ENCODE measurements at regions not wholly inside any gene's neighbourhood (a gene's known extent, or its start where the extent isn't known, plus 50 kb on each side); places are given as distances from the start of the nearest gene placed in this dataset.

DNA sequence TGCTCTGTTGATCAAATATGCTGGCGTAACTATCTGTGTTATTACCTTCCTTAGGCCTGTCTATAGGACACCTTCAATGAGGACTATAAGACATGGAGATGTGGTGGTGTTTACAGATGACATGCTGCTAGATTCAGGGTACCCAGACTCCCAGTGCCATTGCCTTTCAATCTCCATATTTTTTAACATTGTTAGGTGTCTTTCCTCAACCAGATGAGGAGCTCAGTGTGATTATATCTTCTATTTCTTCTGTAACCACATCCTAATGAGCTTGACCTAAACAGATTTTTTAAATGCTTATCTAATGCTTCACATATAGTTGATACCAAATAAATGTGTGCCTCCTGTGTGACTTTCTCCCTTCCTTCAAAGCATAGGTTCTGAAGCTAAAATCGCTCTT is 730.1 kb upstream of the NR2F2 start:
- DNase-seq: no peak
- intact Hi-C loops (cut with DNase I): no loop called here

DNA sequence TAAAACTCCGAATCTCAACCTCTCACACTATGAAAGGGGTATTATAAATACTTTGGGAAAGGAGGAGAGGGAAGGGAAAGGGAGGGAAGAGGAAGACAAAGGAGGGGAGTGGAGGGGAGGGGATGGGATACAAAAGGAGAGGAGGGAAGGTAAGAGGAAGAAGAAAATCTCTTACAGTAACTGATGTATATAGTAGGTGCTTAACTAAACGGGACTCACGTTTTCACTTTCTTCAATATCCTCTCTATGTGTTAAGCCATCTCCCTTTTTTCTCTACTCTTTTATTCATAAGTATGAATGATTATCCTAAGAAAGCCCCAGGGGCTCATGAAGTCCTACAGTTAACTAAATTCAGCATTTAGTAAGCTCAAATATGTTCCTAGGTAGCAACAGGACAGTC is 729.6 kb upstream of the NR2F2 start:
- no peak for DNase-seq
- intact Hi-C loops (cut with DNase I): no loop called here

DNA sequence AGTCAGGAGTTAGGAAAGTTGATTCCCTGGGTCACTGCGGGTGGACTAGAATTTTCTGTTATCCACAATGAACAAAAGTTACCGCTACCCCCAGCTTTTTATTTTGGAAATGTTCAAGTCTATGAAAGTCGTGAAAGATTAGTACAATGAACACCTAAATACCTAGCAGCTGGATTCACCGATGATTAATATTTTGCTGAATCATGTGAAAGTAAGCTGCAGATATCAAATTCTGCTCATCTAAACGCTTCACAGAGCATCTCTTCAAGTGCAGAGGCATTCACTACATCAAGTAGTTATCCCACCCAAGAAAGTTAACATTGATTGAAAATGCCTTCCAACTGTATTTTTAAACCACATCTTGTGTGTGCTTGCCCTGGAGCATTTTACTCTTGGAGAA is 729.0 kb upstream of the NR2F2 start:
- intact Hi-C loops (cut with DNase I): no loop called here
- DNase-seq: no peak

DNA sequence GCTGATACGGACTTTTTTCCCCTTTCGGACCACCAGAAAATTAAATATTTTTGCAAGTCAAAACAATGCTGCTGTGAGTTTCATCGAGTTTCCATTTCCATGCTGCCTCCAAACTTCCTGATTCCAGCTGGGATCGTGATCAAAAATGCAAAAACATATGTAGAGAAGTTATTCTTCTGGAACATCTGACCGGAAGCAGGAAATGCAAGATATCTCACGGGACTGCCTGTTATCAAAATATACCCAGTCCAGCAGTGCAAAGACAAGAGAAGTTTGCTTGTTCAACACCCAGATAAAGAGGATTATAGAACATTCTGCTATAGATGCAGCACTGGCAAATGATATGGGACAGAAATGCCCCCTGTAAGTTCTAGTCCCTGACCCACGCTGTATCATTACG is 726.7 kb upstream of the NR2F2 start:
- intact Hi-C loops (cut with DNase I): no loop called here
- DNase-seq: no peak

DNA sequence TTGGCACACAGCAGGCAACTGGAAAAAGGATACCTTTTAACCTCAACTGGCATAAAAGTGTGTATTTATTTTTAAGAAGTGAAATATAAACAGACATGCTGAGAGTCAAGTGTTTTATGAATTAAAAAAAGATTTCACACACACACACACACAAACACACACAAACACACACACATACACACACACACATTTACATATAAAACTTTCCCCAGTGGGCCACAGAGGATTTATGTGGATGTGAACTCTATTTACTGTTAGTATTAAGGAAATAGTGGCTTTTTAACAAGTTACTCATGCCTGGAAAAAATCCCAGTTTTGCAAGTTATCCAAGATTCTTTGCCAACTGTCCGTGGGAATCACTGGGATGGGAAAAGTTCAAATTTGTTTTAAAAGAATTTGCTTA is 725.9 kb upstream of the NR2F2 start:
- intact Hi-C loops (cut with DNase I): no loop called here
- DNase-seq: no peak

DNA sequence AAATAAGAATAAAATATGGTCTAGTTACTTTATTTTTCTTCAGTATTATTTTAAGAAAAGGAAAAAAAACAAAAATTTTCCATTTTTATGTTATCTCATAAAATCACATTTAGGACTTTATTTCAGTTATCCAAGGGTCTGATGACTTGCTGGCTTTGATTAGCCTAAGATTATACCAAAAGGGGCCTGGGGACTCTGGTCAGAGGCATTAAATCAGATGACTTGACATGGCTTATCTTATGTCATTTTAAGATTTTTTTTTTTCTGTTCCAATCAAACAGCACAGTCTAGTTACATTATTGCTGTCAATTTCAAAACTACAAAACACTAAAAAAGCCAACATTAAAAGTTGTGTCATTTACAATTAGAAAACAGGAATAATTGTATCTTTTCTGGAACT is 725.4 kb upstream of the NR2F2 start:
- intact Hi-C loops (cut with DNase I): no loop called here
- DNase-seq: no peak

DNA sequence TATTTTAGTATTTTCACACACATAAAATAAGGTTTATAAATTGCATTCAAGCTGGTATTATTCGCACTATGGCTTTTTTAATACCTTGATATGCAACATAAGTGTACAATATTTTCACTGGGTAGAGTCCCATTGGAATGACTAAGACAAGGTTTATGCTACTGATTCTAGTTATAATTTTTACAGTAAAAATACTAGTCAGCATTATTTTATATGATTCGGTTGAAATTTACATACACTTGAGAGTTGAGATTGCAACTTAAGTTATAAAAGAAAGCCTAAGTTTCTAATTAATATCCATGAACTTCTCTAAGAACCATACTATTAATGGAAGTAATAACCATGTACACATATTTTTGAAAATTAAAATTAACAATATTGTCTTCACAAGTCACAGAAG is 723.9 kb upstream of the NR2F2 start:
- no peak for DNase-seq
- intact Hi-C loops (cut with DNase I): no loop called here

DNA sequence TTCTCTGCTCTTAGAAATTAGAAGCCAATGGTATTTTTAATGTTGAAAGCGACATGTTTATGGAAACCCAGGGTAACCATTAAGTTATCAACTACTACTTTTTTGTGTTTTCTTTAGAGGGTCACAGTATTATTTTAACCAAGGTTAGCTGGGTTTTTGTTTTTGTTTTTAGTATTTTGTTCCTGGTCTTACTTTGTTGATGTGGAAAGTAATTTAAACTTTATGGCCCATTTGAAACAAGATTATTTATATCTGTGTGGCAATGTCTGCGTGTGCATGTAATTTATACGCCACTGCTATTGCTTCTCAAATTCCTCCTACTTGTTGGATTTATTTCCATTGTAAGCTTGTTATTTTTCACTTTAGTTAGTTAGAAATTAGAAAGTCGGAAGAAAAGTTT is 722.1 kb upstream of the NR2F2 start:
- DNase-seq: no peak
- intact Hi-C loops (cut with DNase I): no loop called here

DNA sequence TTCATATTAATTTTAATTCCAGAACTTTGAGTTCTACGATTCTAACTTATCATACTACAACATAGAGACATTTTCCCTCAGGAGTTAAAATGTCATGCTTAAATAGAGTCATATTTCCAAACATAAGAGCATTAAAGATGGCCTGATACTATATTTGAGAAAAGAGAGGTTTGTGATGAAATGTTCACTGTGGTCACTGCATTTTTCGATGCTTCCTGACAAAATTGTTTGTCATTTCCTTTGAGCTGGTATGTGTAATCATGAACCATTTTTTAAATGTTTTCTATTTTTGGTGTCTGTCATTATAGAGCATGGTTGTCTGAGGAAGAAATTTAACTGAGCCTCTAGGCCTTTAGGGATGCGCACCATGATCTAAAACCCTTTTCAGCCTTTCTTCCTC is 721.4 kb upstream of the NR2F2 start:
- no peak for DNase-seq
- intact Hi-C loops (cut with DNase I): no loop called here

DNA sequence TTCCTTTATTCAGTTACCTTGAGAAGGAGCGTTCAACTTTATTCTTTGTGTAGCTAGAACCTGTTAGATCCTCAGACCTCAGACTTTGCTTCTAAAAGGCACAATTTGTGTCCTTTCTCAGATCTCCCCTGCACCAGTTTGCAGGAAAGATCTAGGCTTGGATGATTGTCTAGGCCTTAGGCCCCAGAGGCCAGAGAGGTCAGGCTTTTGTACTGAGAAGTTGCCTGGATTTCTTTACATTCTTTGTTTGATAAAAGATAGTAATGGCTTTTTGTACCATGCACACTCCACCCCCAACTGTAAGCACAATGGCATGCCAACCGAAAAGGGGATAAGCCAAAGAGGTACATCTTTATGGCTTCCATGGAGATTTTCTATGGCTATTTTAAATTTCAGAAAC is 719.6 kb upstream of the NR2F2 start:
- intact Hi-C loops (cut with DNase I): no loop called here
- DNase-seq: no peak

DNA sequence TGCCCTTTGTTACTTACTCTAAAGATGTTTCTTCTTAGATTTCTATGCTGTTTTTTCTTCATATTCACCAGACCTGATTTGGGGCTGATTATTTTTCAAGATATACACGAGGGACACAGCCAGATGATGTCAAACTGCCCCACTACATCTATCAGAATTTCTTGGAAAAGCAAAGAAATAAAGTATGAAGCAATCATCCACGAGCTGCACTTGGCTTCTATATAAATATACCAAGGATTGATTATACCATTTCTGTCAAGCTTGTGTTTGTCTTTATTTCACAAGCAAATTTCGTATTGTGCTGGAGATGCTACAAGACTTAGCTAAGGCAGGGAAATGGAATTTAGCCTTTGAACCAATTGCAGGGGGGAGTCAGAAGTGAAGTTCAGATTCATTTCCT is 715.1 kb upstream of the NR2F2 start:
- no peak for DNase-seq
- intact Hi-C loops (cut with DNase I): no loop called here

DNA sequence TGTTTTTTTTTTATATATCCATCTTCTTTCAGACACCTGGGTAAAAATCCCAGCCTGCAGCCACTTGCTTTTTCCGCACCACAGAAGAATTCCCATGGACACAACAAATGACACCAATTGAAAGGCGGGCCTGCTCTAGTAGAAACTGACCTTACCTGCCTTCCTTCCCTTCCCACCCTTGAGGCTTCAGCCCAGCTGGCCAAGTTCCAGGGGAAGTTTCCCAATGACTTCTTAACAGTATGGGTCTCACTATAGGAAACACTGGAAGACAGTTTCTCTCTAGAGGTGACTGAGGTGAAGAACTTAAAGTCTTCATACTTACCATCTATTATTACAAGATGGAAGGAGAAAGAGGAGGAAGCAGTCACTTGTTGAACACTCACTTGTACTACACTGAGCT is 714.2 kb upstream of the NR2F2 start:
- intact Hi-C loops (cut with DNase I): no loop called here
- no peak for DNase-seq

DNA sequence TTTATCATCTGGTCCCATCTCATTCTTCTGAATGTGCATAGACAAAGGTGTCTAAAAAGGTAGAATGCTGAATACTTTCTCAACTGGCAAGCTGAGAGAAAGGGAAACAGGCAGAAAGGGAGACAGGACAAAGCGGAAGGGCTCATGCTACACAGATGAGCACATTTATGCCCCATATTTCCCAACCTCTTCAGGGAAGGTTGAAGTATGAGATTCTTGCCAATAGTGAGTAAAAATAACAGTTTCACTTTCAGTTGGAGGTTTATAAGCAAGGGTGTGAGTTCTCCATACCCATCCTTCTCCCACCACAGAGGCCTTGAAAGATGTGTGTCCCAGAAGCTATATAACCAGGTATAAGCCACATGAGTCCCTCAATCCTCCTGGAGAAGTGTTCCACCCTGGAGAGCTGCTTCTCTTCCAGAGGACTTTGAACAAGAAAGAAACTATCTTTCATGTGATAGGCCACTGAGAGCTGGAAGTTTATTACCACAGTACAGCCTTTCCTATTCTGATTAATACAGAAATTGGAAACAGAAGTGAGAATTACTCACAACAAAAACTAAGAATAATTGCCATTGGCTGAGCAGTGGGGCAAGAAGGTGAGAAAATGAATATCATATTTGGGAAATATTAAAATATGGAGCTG is 709.4 kb upstream of the NR2F2 start:
- DNase-seq: no peak
- intact Hi-C loops (cut with DNase I): no loop called here

DNA sequence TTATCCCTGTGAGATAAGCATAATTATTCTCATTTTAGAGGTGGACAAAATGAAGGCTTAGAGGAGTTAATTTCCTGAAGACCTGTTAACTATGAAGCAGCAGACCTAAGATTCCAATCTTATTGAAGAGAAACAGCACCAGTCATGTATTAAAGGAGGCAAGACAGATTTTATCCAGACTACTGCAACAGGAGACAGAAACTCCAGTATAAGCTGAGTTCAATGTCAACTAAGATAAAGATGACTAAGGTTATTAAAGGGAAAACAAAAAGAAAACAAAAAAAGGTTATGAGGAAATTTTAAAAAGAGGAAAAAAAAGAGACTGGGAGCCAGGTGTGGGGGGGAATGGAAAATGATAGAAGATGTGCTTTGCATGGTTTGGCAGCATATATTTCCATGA is 707.7 kb upstream of the NR2F2 start:
- intact Hi-C loops (cut with DNase I): no loop called here
- DNase-seq: no peak

DNA sequence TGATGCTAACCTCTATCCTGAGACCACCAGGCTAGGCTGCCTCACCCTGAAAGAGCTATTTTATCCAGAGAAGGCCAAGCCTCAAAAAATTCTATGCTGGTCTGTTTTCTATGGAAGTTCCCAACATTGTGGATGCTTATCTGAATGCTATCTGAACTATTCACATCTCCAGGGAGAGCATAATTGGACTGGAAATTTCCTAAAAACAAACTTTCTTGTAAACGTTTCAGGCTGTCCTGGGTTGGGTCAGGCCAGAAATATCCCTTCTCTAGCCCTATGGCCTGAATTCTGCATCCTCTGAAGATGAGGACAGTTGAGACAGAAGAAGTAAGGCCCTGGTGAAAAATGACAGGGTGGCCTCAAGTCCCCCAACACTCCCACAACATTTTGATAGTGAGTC is 706.4 kb upstream of the NR2F2 start:
- intact Hi-C loops (cut with DNase I): no loop called here
- DNase-seq: no peak

DNA sequence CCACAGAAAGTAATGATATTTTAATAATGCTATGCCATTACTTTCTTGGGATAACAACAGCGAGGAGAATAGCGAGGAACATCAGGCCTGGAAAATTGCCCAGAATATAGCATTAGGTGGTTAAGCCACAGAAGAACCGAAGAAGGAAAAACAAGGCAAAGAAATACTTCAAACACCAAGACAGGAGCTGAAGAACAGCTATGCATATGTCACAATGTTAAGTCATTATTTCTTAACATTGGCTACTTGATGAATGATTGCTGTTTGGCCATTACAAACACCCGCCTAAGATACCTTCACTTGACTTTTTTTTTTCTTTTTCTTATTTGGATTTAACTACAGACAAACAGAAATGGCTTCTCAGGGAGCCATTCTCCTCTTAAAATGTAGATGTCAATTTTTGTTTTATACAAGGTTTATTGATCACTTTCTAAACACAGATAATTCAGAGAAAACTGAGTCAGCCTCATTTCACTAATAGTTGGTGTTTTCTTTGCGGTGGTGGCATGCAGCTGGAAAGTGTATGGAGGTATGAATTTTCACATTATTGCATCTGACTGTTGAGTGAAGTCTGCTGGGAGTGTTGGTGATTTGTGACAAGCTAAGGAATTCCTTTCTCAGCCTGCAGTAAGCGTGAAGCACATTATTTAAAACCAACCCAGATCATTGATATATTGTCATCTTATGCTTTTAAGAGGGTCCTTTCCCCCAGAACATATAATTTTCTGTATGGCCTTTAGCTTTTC is 705.7 kb upstream of the NR2F2 start:
- intact Hi-C loops (cut with DNase I): no loop called here
- DNase-seq: no peak

DNA sequence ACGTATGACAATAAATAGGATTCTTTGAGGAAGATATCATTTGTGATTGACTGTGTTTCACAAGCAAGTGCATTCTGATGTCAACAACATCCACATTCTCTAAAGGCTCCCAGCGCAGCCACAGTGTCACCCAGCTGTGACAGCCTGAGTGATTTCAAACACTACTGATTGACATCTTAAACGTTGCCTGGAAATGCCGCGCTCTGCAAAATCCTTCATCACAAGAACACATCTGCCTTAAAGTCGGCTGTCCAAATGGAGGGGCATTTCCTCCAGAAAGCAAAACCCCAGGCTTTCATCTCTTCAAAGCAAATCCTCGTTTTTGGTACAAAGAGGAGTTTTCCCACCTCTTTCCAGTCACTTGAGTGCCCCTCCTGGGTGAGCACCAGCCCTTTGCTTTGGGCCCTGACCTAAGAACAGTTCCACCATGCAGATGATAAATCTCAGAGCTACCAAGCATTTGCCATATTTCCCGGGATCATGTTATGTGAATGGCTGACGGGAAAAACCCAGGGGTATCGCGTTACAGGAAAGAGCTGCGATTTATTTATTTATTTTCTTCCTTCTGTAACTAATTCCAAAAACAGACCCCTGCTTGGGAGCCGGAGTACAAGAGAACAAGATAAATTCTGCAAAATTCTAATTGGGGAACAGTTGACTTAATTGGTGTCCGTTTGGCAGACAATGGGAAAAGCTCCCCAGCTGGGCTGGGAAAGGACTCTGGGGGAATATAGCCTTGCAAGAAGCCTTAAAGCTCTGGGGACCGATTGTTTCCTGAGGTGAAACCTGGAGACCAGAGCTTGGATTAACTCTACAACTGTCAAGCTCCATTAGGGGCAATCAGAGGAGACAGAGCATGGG is 703.8 kb upstream of the NR2F2 start:
- DNase-seq: no peak
- intact Hi-C loops (cut with DNase I): no loop called here

DNA sequence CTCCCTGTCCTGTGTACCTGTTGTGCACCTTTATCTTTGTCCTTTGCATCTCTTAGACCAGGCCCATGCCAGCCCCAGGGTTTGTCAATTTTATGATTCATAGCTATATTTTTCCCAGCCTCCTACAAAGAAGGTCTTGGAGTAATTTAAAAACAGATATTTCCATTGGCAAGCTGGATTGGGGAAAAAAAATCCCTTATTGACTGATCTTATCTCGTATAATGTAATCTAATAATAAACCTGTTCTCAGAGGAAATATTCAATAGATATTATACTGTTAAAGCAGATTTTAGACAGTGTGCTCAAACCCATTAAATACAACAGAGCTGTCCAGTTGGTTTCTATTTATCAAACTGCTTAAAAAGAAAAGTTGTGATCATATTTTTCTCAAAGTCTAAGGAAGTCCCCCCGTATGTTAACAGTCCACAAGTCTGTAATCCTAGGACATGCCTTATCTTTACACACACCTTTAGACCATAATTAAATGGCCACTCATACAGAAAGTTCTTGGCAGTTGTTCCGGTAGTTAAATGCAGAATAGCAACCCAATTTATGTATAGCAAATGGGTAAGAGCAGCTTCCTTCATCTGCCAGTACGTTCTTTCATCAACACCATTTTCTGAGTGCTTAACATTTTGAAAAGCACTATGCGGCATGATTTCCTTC is 700.9 kb upstream of the NR2F2 start:
- DNase-seq: no peak
- intact Hi-C loops (cut with DNase I): no loop called here

DNA sequence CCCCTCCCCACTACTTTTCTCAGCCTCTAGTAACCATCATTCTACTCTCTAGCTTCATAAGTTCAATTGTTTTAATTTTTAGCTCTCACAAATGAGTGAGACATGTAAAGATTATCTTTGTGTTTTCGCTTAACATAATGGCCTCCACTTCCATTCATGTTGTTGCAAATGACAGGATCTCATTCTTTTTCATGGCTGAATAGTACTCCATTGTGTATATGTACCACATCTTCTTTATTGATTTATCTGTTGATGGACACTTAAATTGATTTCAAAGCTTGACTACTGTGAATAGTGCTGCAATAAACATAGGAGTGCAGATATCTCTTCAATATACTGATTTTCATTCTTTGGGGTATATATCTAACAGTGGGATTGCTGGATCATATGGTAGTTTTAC is 699.8 kb upstream of the NR2F2 start:
- no peak for DNase-seq
- intact Hi-C loops (cut with DNase I): no loop called here

DNA sequence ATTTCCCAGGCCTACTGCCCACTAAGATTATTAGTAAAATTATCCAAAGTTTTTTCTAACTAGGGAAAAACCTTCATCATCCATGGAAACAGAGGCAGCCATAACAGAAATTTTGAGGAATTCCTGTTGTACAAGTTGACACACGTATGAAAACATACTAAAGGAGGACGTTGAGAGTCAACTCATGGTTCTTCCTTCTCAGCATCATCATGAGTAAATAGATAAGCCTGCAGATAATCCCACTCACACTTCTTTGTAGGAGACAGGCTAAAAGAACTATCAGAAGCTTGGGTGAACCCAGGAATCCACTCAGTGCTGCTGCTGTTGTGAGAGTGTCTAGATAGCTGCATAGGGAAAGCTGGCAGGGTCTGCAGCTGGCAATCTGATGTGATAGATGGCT is 694.8 kb upstream of the NR2F2 start:
- no peak for DNase-seq
- intact Hi-C loops (cut with DNase I): no loop called here

Data from head of caudate nucleus (tissue), 42 donors.